ENCODE measurements at regions not wholly inside any gene's neighbourhood (a gene's known extent, or its start where the extent isn't known, plus 50 kb on each side); places are given as distances from the start of the nearest gene placed in this dataset.

GRCh38 chr3:194073926-194074325, 62.0 kb upstream of the HES1 start:
- TF ChIP-seq, protein P1, sequence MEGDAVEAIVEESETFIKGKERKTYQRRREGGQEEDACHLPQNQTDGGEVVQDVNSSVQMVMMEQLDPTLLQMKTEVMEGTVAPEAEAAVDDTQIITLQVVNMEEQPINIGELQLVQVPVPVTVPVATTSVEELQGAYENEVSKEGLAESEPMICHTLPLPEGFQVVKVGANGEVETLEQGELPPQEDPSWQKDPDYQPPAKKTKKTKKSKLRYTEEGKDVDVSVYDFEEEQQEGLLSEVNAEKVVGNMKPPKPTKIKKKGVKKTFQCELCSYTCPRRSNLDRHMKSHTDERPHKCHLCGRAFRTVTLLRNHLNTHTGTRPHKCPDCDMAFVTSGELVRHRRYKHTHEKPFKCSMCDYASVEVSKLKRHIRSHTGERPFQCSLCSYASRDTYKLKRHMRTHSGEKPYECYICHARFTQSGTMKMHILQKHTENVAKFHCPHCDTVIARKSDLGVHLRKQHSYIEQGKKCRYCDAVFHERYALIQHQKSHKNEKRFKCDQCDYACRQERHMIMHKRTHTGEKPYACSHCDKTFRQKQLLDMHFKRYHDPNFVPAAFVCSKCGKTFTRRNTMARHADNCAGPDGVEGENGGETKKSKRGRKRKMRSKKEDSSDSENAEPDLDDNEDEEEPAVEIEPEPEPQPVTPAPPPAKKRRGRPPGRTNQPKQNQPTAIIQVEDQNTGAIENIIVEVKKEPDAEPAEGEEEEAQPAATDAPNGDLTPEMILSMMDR (conservative IDR thresholded peaks at IDR 0.05; ENCODE audit: low read depth in 2 of 2): no peak
- no peak for TF ChIP-seq EZH2 (IDR thresholded peaks at IDR 0.05; ENCODE audit: low read depth, unreplicated experiment)
